Choroid plexus epithelial cell (primary cell): ENCODE measurements at regions not wholly inside any gene's neighbourhood (a gene's known extent, or its start where the extent isn't known, plus 50 kb on each side); places are given as distances from the start of the nearest gene placed in this dataset.
"Not testable (repeated sequence)": the region's sequence is repeated elsewhere in the genome, so short reads cannot be mapped to it uniquely, and the experiment has no call there.

Experiments
- DNase-seq: peaks from one replicate; pipeline ENCODE4 v3.0.0-alpha.2; 2010; ENCODE audit warnings: low read depth
- H3K4me3 ChIP-seq: 2 replicates; pipeline ENCODE4 v1.5.1; 2011; ENCODE audit warnings: low read depth, mild to moderate bottlenecking, control low read depth, low read length, moderate library complexity
- CTCF ChIP-seq: conservative IDR thresholded peaks from 2 replicates; pipeline ENCODE4 v1.5.1; 2011; ENCODE audit warnings: low read depth, mild to moderate bottlenecking, control low read depth, inconsistent platforms, low read length, moderate library complexity

GRCh38 chr22:12279512-12280474 lies 3248.2 kb upstream of the OR11H1 start:
- not testable (repeated sequence) for H3K4me3 ChIP-seq, DNase-seq

DNA sequence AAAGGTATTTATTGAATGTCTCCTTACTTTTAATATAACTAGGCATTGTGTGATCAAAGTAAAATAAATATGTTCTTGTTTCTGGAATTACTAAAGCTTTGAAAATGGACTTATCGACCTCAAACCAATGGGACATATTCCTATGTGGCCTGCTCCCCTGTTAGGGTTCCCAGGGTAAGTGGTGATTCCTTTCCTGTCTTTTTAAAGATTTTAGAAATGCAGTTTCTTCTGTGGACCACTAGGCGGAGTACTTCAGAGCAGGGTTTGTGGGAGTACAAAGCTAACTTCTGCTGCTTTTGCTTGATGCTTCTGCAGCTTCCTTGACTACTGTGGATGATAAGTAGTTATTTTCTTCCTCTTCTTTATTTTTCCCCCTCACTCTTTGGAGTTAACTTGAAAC lies 3243.3 kb upstream of the OR11H1 start:
- not testable (repeated sequence) for H3K4me3 ChIP-seq
- TF ChIP-seq CTCF = peak; percentile 3
- peak; percentile 0 for DNase-seq

- not testable (repeated sequence) for H3K4me3 ChIP-seq, DNase-seq
These were observed 3230.6 kb upstream of the OR11H1 start for GRCh38 chr22:12297351-12297750.
